OCI-LY3 (cell line): ENCODE measurements at regions not wholly inside any gene's neighbourhood (a gene's known extent, or its start where the extent isn't known, plus 50 kb on each side); places are given as distances from the start of the nearest gene placed in this dataset.

Experiments used
- H2AFZ ChIP-seq: fragments of 200-600, 300-600 bp; shearing (Covaris generic); 2 replicates; pipeline ENCODE4 v1.6.0; 2014; ENCODE audit warnings: antibody characterized with exemption, low read depth, low read length
- H3K27ac ChIP-seq: fragments of 200-600, 300-600 bp; sonication (generic); 2 replicates; pipeline ENCODE4 v1.5.1; 2014; ENCODE audit warnings: mild to moderate bottlenecking, low read length, moderate library complexity, mixed read lengths
- H3K27me3 ChIP-seq: fragments of 200-600, 300-600 bp; sonication (generic); 2 replicates; pipeline ENCODE4 v1.6.1; 2014; ENCODE audit warnings: low read depth, low read length, mixed read lengths
- H3K36me3 ChIP-seq: fragments of 200-600, 300-600 bp; sonication (generic); replicated peaks from 2 replicates; pipeline ENCODE3; 2014; ENCODE audit warnings: low read depth, low read length, mixed read lengths
- H3K4me1 ChIP-seq: fragments of 300-600, 200-600 bp; sonication (generic); 2 replicates; pipeline ENCODE4 v1.6.1; 2014; ENCODE audit warnings: low read length, mixed read lengths
- H3K4me2 ChIP-seq: fragments of 200-600, 300-600 bp; sonication (generic); 2 replicates; pipeline ENCODE4 v1.6.1; 2014; ENCODE audit warnings: low read length, mixed read lengths
- H3K4me3 ChIP-seq: fragments of 300-600, 200-600 bp; sonication (generic); 2 replicates; pipeline ENCODE4 v1.5.1; 2014; ENCODE audit warnings: antibody characterized with exemption, mild to moderate bottlenecking, low read length, moderate library complexity
- H3K79me2 ChIP-seq: fragments of 300-600, 200-600 bp; shearing (Covaris generic); 2 replicates; pipeline ENCODE4 v1.6.1; 2014; ENCODE audit warnings: mild to moderate bottlenecking, low read length, mixed read lengths
- H3K9ac ChIP-seq: fragments of 300-600, 200-600 bp; shearing (Covaris generic); 2 replicates; pipeline ENCODE4 v1.6.0; 2014; ENCODE audit warnings: mild to moderate bottlenecking, low read length, moderate library complexity
- H3K9me3 ChIP-seq: fragments of 200-600, 300-600 bp; shearing (Covaris generic); 2 replicates; pipeline ENCODE4 v1.6.1; 2014; ENCODE audit warnings: low read length, mixed read lengths; ENCODE audit not compliant: insufficient read depth
- H4K20me1 ChIP-seq: fragments of 200-600, 300-600 bp; sonication (generic); 2 replicates; pipeline ENCODE4 v1.6.1; 2016; ENCODE audit warnings: low read length, mixed read lengths; ENCODE audit not compliant: insufficient read depth
- CTCF ChIP-seq: fragments of 200-600, 300-600 bp; sonication (generic); IDR thresholded peaks from 2 replicates; pipeline ENCODE4 v1.5.1; 2014; ENCODE audit warnings: antibody characterized with exemption, low read length, low read depth
- EZH2phosphoT487 ChIP-seq: fragments of 200-600 bp; shearing (Covaris generic); IDR thresholded peaks from 2 replicates; pipeline ENCODE4 v1.6.1; 2018; ENCODE audit warnings: antibody characterized with exemption, mixed run types, low read depth

GRCh38 chr6:45756606-45757005 is 259.1 kb downstream of the CLIC5 start:
- H2AFZ ChIP-seq, result no peak overlapping the region
- no peak overlapping the region for H3K9ac ChIP-seq
- H3K4me3 ChIP-seq, result no peak overlapping the region
- H3K4me2 ChIP-seq, result no peak overlapping the region
- H3K79me2 ChIP-seq, result no peaks in the 10 kb centered on the region
- no peaks in the 10 kb centered on the region for H3K9me3 ChIP-seq
- H3K36me3 ChIP-seq, result no peaks in the 10 kb centered on the region
- no peak overlapping the region for H3K27ac ChIP-seq
- no peaks in the 10 kb centered on the region for H3K4me1 ChIP-seq
- no peaks in the 10 kb centered on the region for H4K20me1 ChIP-seq
- TF ChIP-seq EZH2phosphoT487 (no peak), CTCF (no peak)
- peaks cover 49% of the 10 kb centered on the region for H3K27me3 ChIP-seq

- H3K4me1 ChIP-seq, result no peaks in the 10 kb centered on the region
- no peak overlapping the region for H2AFZ ChIP-seq
- H3K4me3 ChIP-seq, result no peak overlapping the region
- H3K27me3 ChIP-seq, result peaks cover 60% of the 10 kb centered on the region
- no peaks in the 10 kb centered on the region for H3K36me3 ChIP-seq
- no peaks in the 10 kb centered on the region for H3K9me3 ChIP-seq
- no peak overlapping the region for H3K9ac ChIP-seq
- H4K20me1 ChIP-seq, result no peaks in the 10 kb centered on the region
- no peak overlapping the region for H3K4me2 ChIP-seq
- TF ChIP-seq EZH2phosphoT487 (no peak), CTCF (no peak)
- no peak overlapping the region for H3K27ac ChIP-seq
- H3K79me2 ChIP-seq, result no peaks in the 10 kb centered on the region
These were observed 261.2 kb downstream of the CLIC5 start for GRCh38 chr6:45754432-45754831.

GRCh38 chr6:45746046-45746445 is 269.6 kb downstream of the CLIC5 start:
- Histone ChIP-seq H2AFZ (no peak overlapping the region), H3K4me1 (peaks cover 12% of the 10 kb centered on the region), H4K20me1 (no peaks in the 10 kb centered on the region), H3K9ac (no peak overlapping the region), H3K4me3 (no peak overlapping the region), H3K4me2 (no peak overlapping the region), H3K79me2 (no peaks in the 10 kb centered on the region), H3K36me3 (no peaks in the 10 kb centered on the region), H3K27me3 (peaks cover 82% of the 10 kb centered on the region), H3K9me3 (peaks cover 13% of the 10 kb centered on the region), H3K27ac (no peak overlapping the region)
- TF ChIP-seq EZH2phosphoT487 (no peak), CTCF (no peak)

DNA sequence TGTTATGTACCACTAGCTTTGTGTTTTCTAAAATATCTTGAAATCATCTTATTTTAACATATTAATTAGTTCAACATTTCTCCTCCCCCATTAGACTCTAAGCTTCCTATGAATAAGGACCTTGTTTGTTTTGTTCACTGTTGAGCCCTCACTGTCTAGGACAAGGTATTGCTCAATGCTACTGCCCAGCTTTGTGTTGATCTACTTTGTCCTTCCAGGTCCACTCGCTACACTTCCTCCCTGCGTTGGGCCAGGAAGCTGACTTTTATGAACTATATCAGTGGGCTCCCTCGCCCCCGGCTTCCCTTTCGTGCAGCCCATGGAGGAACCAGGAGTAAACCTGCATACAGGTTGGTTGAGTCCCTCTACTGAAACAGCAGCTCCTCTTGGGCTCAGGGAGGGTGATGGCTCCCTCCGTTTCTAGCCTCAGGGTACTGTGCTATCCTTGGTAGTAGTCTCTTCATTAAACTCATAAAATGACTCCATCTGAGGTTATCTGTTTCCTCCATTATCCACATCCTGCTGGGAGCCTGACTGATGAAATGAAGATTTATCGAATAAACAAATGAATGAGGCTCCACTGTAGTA is 272.5 kb downstream of the CLIC5 start:
- Histone ChIP-seq H3K4me2 (no peak overlapping the region), H3K79me2 (no peaks in the 10 kb centered on the region), H4K20me1 (peaks cover 3% of the 10 kb centered on the region), H3K9ac (no peak overlapping the region), H3K9me3 (peaks cover 9% of the 10 kb centered on the region), H3K36me3 (no peaks in the 10 kb centered on the region), H3K27me3 (peaks cover 84% of the 10 kb centered on the region), H2AFZ (no peak overlapping the region), H3K4me3 (no peak overlapping the region), H3K4me1 (peaks cover 15% of the 10 kb centered on the region), H3K27ac (no peak overlapping the region)
- TF ChIP-seq EZH2phosphoT487, result no peak
- no peak for TF ChIP-seq CTCF
